ENCODE measurements at regions not wholly inside any gene's neighbourhood (a gene's known extent, or its start where the extent isn't known, plus 50 kb on each side); places are given as distances from the start of the nearest gene placed in this dataset.

DNA sequence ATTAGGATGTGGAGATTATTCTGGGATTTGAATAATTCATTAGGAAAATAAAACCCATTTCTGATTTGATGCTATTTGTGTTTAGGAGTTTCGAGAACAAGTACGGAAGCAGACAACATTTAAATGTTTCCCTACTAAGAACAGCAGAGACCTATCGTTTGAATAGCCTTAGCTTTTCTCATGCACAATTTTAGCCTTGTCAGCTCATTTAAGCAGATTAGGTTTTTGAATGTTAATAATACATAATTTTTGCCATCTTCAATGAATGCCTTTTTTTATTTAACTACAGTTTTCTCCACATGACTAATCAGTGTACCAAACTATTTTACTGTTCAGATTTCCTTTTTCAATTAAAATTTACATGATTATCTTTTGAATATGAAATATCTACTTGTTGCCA is 592.0 kb downstream of the BCKDHB start:
- 82% methylated on average over 3 of the region's 3 CpGs for WGBS (ENCODE audit: low lambda C conversion rate)
- no peak overlapping the region for H3K4me2 ChIP-seq
- H3K9me2 ChIP-seq, result no peaks in the 10 kb centered on the region
- no peak overlapping the region for H3K4me3 ChIP-seq (ENCODE audit: low read depth in 2 of 2, low read length in 1 of 2)
- H3K27me3 ChIP-seq (ENCODE audit: insufficient read depth), result no peaks in the 10 kb centered on the region
- H4K20me1 ChIP-seq (ENCODE audit: insufficient read depth), result no peaks in the 10 kb centered on the region
- no peaks in the 10 kb centered on the region for H3K36me3 ChIP-seq (replicated peaks in 1 of 2; ENCODE audit: control insufficient read depth in 1 of 2, insufficient read depth in 2 of 2, low read length in 1 of 2)
- H3K27ac ChIP-seq (ENCODE audit: low read depth in 2 of 2, low read length in 1 of 2), result no peak overlapping the region
- no peaks in the 10 kb centered on the region for H3K79me2 ChIP-seq (ENCODE audit: insufficient read depth)
- no peak overlapping the region for H3K9ac ChIP-seq
- no peaks in the 10 kb centered on the region for H3K9me3 ChIP-seq
- no peak for DNase-seq
- ChIA-PET CTCF (no interaction called here), POLR2A (no interaction called here)
- no peak overlapping the region for H2AFZ ChIP-seq (ENCODE audit: low read depth)
- no peaks in the 10 kb centered on the region for H3F3A ChIP-seq (replicated peaks; ENCODE audit: insufficient read depth)
- no peaks in the 10 kb centered on the region for H3K4me1 ChIP-seq (ENCODE audit: control insufficient read depth in 1 of 2, insufficient read depth in 2 of 2, low read depth in 1 of 2, low read length in 1 of 2)
- TF ChIP-seq FOXM1 (IDR thresholded peaks at IDR 0.05; ENCODE audit: low read depth) (no peak), FOXJ3 (CRISPR knock-in tag; IDR thresholded peaks at IDR 0.05) (no peak), GATA2 (CRISPR knock-in tag; IDR thresholded peaks at IDR 0.05) (no peak), EP300 (IDR thresholded peaks at IDR 0.05; ENCODE audit: borderline replicate concordance in 1 of 2, low read depth in 1 of 2, low read length in 1 of 2) (no peak), FOSL2 (IDR thresholded peaks at IDR 0.05; ENCODE audit: borderline replicate concordance, low read depth) (no peak), MEF2A (IDR thresholded peaks at IDR 0.05; ENCODE audit: borderline replicate concordance, low read depth) (no peak)
- TF ChIP-seq, protein P1, sequence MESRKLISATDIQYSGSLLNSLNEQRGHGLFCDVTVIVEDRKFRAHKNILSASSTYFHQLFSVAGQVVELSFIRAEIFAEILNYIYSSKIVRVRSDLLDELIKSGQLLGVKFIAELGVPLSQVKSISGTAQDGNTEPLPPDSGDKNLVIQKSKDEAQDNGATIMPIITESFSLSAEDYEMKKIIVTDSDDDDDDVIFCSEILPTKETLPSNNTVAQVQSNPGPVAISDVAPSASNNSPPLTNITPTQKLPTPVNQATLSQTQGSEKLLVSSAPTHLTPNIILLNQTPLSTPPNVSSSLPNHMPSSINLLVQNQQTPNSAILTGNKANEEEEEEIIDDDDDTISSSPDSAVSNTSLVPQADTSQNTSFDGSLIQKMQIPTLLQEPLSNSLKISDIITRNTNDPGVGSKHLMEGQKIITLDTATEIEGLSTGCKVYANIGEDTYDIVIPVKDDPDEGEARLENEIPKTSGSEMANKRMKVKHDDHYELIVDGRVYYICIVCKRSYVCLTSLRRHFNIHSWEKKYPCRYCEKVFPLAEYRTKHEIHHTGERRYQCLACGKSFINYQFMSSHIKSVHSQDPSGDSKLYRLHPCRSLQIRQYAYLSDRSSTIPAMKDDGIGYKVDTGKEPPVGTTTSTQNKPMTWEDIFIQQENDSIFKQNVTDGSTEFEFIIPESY (IDR thresholded peaks at IDR 0.05; ENCODE audit: borderline replicate concordance, low read depth), result no peak

DNA sequence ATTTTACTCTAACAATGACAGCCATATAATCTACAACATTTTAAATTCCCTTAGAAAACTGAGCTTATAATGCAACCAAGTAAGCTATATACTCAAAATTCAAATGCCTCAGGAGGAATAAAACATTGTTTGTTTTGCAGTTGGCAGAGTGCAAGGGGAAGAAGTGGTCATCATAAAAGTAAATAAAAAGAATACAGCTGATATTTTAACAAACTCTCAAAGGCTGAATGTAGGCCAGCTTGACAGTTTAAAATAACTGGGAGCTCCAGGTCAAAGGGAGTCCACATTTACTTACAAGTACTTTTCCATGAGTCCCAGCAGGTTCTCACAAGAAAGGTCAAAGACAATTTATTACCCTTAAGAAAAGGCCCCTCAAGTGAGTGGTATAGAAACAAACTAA is 589.8 kb downstream of the BCKDHB start:
- no peak for DNase-seq
- H3K9me3 ChIP-seq, result no peaks in the 10 kb centered on the region
- no peak overlapping the region for H3K4me3 ChIP-seq (ENCODE audit: low read depth in 2 of 2, low read length in 1 of 2)
- H3K9me2 ChIP-seq, result no peaks in the 10 kb centered on the region
- H4K20me1 ChIP-seq (ENCODE audit: insufficient read depth), result no peaks in the 10 kb centered on the region
- H3K4me1 ChIP-seq (ENCODE audit: control insufficient read depth in 1 of 2, insufficient read depth in 2 of 2, low read depth in 1 of 2, low read length in 1 of 2), result no peaks in the 10 kb centered on the region
- H3K36me3 ChIP-seq (replicated peaks in 1 of 2; ENCODE audit: control insufficient read depth in 1 of 2, insufficient read depth in 2 of 2, low read length in 1 of 2), result no peaks in the 10 kb centered on the region
- ChIA-PET POLR2A (no interaction called here), CTCF (no interaction called here)
- no peak overlapping the region for H2AFZ ChIP-seq (ENCODE audit: low read depth)
- H3K27me3 ChIP-seq (ENCODE audit: insufficient read depth), result no peaks in the 10 kb centered on the region
- H3K9ac ChIP-seq, result no peak overlapping the region
- H3K4me2 ChIP-seq, result no peak overlapping the region
- no peaks in the 10 kb centered on the region for H3F3A ChIP-seq (replicated peaks; ENCODE audit: insufficient read depth)
- H3K27ac ChIP-seq (ENCODE audit: low read depth in 2 of 2, low read length in 1 of 2), result no peak overlapping the region
- H3K79me2 ChIP-seq (ENCODE audit: insufficient read depth), result no peaks in the 10 kb centered on the region
- TF ChIP-seq, protein P2, sequence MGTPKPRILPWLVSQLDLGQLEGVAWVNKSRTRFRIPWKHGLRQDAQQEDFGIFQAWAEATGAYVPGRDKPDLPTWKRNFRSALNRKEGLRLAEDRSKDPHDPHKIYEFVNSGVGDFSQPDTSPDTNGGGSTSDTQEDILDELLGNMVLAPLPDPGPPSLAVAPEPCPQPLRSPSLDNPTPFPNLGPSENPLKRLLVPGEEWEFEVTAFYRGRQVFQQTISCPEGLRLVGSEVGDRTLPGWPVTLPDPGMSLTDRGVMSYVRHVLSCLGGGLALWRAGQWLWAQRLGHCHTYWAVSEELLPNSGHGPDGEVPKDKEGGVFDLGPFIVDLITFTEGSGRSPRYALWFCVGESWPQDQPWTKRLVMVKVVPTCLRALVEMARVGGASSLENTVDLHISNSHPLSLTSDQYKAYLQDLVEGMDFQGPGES (IDR thresholded peaks at IDR 0.05; ENCODE audit: low read depth, low read length), result no peak
- TF ChIP-seq CHD2 (IDR thresholded peaks at IDR 0.05; ENCODE audit: low read length, partially characterized antibody) (no peak), POLR2AphosphoS5 (IDR thresholded peaks at IDR 0.05; ENCODE audit: low read depth, low read length) (no peak), SMC3 (IDR thresholded peaks at IDR 0.05; ENCODE audit: low read depth, low read length) (no peak), RCOR1 (IDR thresholded peaks at IDR 0.05; ENCODE audit: low read length) (no peak), RAD21 (IDR thresholded peaks at IDR 0.05; ENCODE audit: low read length) (no peak), RXRA (IDR thresholded peaks at IDR 0.05; ENCODE audit: borderline replicate concordance, low read depth) (no peak), ELF1 (IDR thresholded peaks at IDR 0.05) (no peak), NFIC (IDR thresholded peaks at IDR 0.05; ENCODE audit: borderline replicate concordance) (no peak), YY1 (IDR thresholded peaks at IDR 0.05; ENCODE audit: low read depth) (no peak), EZH2phosphoT487 (IDR thresholded peaks at IDR 0.05; ENCODE audit: borderline replicate concordance, low read depth) (no peak), GATA2 (CRISPR knock-in tag; IDR thresholded peaks at IDR 0.05) (no peak), FOXJ3 (CRISPR knock-in tag; IDR thresholded peaks at IDR 0.05) (no peak), JUND (IDR thresholded peaks at IDR 0.05) (no peak)
- TF ChIP-seq, protein P3, sequence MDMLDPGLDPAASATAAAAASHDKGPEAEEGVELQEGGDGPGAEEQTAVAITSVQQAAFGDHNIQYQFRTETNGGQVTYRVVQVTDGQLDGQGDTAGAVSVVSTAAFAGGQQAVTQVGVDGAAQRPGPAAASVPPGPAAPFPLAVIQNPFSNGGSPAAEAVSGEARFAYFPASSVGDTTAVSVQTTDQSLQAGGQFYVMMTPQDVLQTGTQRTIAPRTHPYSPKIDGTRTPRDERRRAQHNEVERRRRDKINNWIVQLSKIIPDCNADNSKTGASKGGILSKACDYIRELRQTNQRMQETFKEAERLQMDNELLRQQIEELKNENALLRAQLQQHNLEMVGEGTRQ (IDR thresholded peaks at IDR 0.05; ENCODE audit: borderline replicate concordance, low read depth, low read length), result no peak
- TF ChIP-seq, protein P1 (IDR thresholded peaks at IDR 0.05; ENCODE audit: borderline replicate concordance, low read depth), result no peak
- TF ChIP-seq, protein P4, sequence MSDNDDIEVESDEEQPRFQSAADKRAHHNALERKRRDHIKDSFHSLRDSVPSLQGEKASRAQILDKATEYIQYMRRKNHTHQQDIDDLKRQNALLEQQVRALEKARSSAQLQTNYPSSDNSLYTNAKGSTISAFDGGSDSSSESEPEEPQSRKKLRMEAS (IDR thresholded peaks at IDR 0.05; ENCODE audit: low read depth), result no peak
- TF ChIP-seq, protein P5, sequence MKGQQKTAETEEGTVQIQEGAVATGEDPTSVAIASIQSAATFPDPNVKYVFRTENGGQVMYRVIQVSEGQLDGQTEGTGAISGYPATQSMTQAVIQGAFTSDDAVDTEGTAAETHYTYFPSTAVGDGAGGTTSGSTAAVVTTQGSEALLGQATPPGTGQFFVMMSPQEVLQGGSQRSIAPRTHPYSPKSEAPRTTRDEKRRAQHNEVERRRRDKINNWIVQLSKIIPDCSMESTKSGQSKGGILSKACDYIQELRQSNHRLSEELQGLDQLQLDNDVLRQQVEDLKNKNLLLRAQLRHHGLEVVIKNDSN (IDR thresholded peaks at IDR 0.05; ENCODE audit: borderline replicate concordance, low read depth), result no peak
